MCF 10A (cell line): ENCODE measurements at regions not wholly inside any gene's neighbourhood (a gene's known extent, or its start where the extent isn't known, plus 50 kb on each side); places are given as distances from the start of the nearest gene placed in this dataset.

Source experiments
- BruUV-seq: library from RNA; stranded (reverse); fragments of 400-500 nt; replicated peaks from 2 replicates; lab custom pipeline; 2021; lab: Mats Ljungman, UMichigan
- CTCF ChIA-PET: fragments of 300-600 bp; sonication (Branson Sonifier 250); formaldehyde crosslinking; extraction: SDS; loops from one replicate; lab custom pipeline; 2021; ENCODE audit warnings: antibody characterized with exemption, inconsistent platforms; lab: Yijun Ruan, JAX
- POLR2A ChIA-PET: fragments of 300-600, 350-650 bp; sonication (Branson Sonifier 250); formaldehyde crosslinking; extraction: SDS; loops from one replicate; lab custom pipeline; 2020; ENCODE audit warnings: antibody characterized with exemption, inconsistent platforms; lab: Yijun Ruan, JAX
- DNase-seq: peaks from one replicate; pipeline ENCODE4 v3.0.0-alpha.2; 2018; ENCODE audit not compliant: unreplicated experiment
- H3K27ac Mint-ChIP-seq: one replicate; pipeline ENCODE4 v1.8.0; 2022; ENCODE audit warnings: mild to moderate bottlenecking, low read depth, mixed read lengths; ENCODE audit not compliant: unreplicated experiment
- H3K27me3 Mint-ChIP-seq: one replicate; pipeline ENCODE4 v1.8.0; 2022; ENCODE audit warnings: mixed read lengths; ENCODE audit not compliant: insufficient read depth, unreplicated experiment
- H3K36me3 Mint-ChIP-seq: one replicate; pipeline ENCODE4 v1.8.0; 2022; ENCODE audit warnings: mild to moderate bottlenecking, moderate library complexity, mixed read lengths; ENCODE audit not compliant: insufficient read depth, unreplicated experiment
- H3K4me1 Mint-ChIP-seq: one replicate; pipeline ENCODE4 v1.8.0; 2022; ENCODE audit warnings: mixed read lengths; ENCODE audit not compliant: insufficient read depth, unreplicated experiment
- H3K4me3 Mint-ChIP-seq: one replicate; pipeline ENCODE4 v1.8.0; 2022; ENCODE audit warnings: mild to moderate bottlenecking, moderate library complexity, mixed read lengths; ENCODE audit not compliant: unreplicated experiment
- H3K9me3 Mint-ChIP-seq: one replicate; pipeline ENCODE4 v1.8.0; 2022; ENCODE audit warnings: mixed read lengths; ENCODE audit not compliant: unreplicated experiment
- intact Hi-C: fragments of 100-400 bp; cut with micrococcal nuclease; formaldehyde crosslinking; loops from 2 replicates; pipeline ENCODE4 v1.14.1; 2022
- TF ChIP-seq, protein P1 (sequence below): fragments of 200-600 bp; IDR thresholded peaks from one replicate; pipeline ENCODE4 v1.8.0; 2022; ENCODE audit warnings: antibody characterized with exemption, mild to moderate bottlenecking; ENCODE audit not compliant: unreplicated experiment

DNA sequence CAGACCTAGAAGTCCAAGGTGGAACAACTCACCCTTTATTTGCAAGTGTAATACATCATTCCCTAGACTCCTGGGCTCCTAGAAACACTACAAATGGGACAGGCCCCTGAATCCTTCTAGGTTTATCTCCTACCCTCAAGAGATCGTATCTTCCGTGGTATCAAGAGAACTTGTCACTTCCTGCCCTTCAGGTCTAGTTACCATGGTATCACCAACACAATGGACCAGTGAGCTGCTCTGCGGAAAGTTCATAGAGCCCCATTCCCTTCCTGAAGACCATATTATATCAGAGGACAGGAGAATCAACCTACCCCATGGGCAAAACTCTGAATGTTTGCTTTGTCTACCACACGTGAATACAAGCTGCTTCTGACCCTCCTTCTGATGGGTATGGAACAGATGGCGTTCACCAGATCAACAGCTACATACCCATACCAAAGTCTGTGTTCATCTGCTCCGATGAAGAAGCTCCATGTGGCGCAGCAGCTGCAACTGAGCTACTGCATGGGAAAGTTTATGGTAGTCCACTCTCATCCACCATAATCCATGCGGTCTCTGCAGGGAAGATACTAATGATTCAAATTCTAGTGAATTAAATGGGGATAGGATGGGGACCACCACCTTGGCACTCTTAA lies 84.6 kb upstream of the KLF13 start:
- ChIA-PET CTCF (interaction anchor here (0.6 to 0.8 kb wide), 2 partner anchors 13 to 29 kb away, joined by 3 to 6 read pairs; no protein-coding TSS in a partner anchor), POLR2A (interaction anchor here (0.7 kb wide), 2 partner anchors 94 to 296 kb away, joined by 3 read pairs; no protein-coding TSS in a partner anchor)
- Mint-ChIP-seq H3K27me3 (no peaks in the 10 kb centered on the region), H3K4me3 (no peak overlapping the region), H3K9me3 (no peaks in the 10 kb centered on the region), H3K36me3 (no peaks in the 10 kb centered on the region), H3K4me1 (peaks cover 4% of the 10 kb centered on the region), H3K27ac (no peak overlapping the region)
- DNase-seq, result no peak
- TF ChIP-seq, protein P1, sequence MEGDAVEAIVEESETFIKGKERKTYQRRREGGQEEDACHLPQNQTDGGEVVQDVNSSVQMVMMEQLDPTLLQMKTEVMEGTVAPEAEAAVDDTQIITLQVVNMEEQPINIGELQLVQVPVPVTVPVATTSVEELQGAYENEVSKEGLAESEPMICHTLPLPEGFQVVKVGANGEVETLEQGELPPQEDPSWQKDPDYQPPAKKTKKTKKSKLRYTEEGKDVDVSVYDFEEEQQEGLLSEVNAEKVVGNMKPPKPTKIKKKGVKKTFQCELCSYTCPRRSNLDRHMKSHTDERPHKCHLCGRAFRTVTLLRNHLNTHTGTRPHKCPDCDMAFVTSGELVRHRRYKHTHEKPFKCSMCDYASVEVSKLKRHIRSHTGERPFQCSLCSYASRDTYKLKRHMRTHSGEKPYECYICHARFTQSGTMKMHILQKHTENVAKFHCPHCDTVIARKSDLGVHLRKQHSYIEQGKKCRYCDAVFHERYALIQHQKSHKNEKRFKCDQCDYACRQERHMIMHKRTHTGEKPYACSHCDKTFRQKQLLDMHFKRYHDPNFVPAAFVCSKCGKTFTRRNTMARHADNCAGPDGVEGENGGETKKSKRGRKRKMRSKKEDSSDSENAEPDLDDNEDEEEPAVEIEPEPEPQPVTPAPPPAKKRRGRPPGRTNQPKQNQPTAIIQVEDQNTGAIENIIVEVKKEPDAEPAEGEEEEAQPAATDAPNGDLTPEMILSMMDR, result no peak
- intact Hi-C loops, result no loop called here
- BruUV-seq, result no TSS peak

GRCh38 chr15:31243895-31244294 lies 82.7 kb upstream of the KLF13 start:
- BruUV-seq, result no TSS peak

DNA sequence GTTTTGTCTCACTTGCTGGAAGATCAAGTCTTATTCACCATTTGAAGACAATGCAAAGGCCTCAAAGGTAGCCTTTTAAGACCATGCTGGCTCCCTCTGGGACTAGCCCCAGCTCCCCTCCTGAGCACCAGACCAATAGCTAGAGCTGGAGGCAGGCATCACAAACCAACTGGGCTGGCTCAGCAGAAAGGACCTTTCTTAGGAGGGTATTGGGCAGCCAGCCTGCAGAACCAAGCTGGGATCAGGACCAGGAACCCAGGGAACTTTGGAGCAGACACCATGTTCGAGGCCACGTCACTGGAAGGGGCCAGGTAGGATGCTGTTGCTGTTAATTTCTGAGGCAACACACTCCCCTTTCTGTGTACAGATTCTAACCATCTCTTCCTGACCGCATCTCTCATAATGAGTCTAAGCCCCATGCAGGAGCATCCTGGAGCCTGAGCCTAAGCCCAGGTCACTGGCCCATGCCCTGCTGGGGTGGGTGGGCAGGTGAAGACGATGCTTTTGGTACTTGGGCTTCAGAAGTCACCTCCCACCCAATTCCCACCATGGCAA lies 81.4 kb upstream of the KLF13 start:
- H3K9me3 Mint-ChIP-seq, result no peaks in the 10 kb centered on the region
- TF ChIP-seq, protein P1, result no peak
- H3K27ac Mint-ChIP-seq, result no peak overlapping the region
- no peak for DNase-seq
- no TSS peak for BruUV-seq
- intact Hi-C loops, result no loop called here
- no peaks in the 10 kb centered on the region for H3K27me3 Mint-ChIP-seq
- ChIA-PET POLR2A (interaction anchor here (1.0 to 1.8 kb wide), 2 partner anchors 15 to 30 kb away, joined by 4 read pairs; no protein-coding TSS in a partner anchor), CTCF (interaction anchor here (0.8 kb wide), 1 partner anchor 18 kb away, joined by 3 read pairs; no protein-coding TSS in a partner anchor)
- H3K4me1 Mint-ChIP-seq, result no peaks in the 10 kb centered on the region
- H3K4me3 Mint-ChIP-seq, result no peak overlapping the region
- H3K36me3 Mint-ChIP-seq, result no peaks in the 10 kb centered on the region

More at GRCh38 chr15:31243895-31244294, 82.7 kb upstream of the KLF13 start:
- Mint-ChIP-seq H3K9me3 (no peaks in the 10 kb centered on the region), H3K36me3 (no peaks in the 10 kb centered on the region), H3K27me3 (no peaks in the 10 kb centered on the region), H3K4me3 (no peak overlapping the region), H3K4me1 (no peaks in the 10 kb centered on the region), H3K27ac (no peak overlapping the region)
- intact Hi-C loops, result no loop called here
- ChIA-PET POLR2A (no interaction called here), CTCF (no interaction called here)
- TF ChIP-seq, protein P1, result no peak
- no peak for DNase-seq

DNA sequence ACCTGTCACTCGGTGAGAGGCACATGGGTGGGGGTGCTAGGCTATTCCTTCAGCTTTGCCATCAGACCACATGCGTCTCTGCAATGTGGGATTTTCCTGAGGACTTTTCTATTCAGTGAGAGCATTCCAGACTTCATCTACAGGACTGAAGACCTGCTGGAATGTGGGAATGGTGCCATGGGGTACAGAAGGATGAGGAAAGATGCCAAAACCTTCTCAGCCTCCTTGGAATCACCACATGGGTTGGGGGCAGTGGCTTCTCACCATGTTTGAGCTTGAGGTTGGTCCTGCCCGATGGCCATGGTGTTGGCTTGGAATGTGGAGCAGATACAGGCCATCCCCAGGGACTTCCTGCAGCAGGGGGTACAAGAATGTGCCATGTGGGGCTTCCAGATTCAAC lies 80.9 kb upstream of the KLF13 start:
- Mint-ChIP-seq H3K27ac (no peak overlapping the region), H3K36me3 (no peaks in the 10 kb centered on the region), H3K4me1 (no peaks in the 10 kb centered on the region), H3K27me3 (no peaks in the 10 kb centered on the region), H3K9me3 (no peaks in the 10 kb centered on the region), H3K4me3 (no peak overlapping the region)
- TF ChIP-seq, protein P1, result no peak
- no peak for DNase-seq
- CTCF ChIA-PET, result no interaction called here
- BruUV-seq, result no TSS peak
- POLR2A ChIA-PET, result interaction anchor here (0.6 to 1.8 kb wide), 2 partner anchors 31 to 40 kb away, joined by 3 to 4 read pairs; no protein-coding TSS in a partner anchor
- intact Hi-C loops, result no loop called here
